ENCODE measurements at regions not wholly inside any gene's neighbourhood (a gene's known extent, or its start where the extent isn't known, plus 50 kb on each side); places are given as distances from the start of the nearest gene placed in this dataset.

DNA sequence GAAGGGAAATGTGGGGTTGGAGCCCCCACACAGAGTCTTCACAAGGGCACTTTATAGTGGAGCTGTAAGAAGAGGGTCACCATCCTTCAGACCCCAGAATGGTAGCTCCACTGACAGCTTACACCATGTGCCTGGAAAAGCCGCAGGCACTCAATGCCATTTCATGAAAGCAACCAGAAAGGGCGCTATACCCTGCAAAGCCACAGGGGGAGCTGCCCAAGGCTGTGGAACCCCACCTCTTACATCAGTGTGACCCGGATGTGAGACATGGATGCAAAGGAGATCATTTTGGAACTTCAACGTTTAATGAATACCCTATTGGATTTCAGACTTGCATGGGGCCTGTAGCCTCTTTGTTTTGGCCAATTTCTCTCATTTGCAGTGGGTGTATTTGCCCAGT, 694.7 kb downstream of the CBLN2 start:
- no peak overlapping the region for H3K27ac ChIP-seq (ENCODE audit: low read depth in 2 of 2, low read length in 1 of 2)
- peaks cover 0 to 2% of the 10 kb centered on the region in 2 donors for H3K9me3 ChIP-seq (ENCODE audit: control insufficient read depth in 2 of 2, insufficient read depth in 1 of 2, low read depth in 1 of 2, low read length in 1 of 2)
- H3K27me3 ChIP-seq (ENCODE audit: control insufficient read depth in 1 of 2, insufficient read depth in 2 of 2, low read length in 2 of 2): no peaks in the 10 kb centered on the region
- no peak overlapping the region for H3K4me3 ChIP-seq (ENCODE audit: low read depth in 1 of 2, low read length in 2 of 2)
- H3K36me3 ChIP-seq (ENCODE audit: control insufficient read depth in 2 of 2, insufficient read depth in 2 of 2, low read length in 1 of 2): no peaks in the 10 kb centered on the region
- 81 to 82% methylated on average over 4 of the region's 4 CpGs for WGBS, 2 donors
- no peaks in the 10 kb centered on the region for H3K4me1 ChIP-seq (ENCODE audit: control insufficient read depth in 2 of 2, insufficient read depth in 2 of 2, low read length in 1 of 2)

DNA sequence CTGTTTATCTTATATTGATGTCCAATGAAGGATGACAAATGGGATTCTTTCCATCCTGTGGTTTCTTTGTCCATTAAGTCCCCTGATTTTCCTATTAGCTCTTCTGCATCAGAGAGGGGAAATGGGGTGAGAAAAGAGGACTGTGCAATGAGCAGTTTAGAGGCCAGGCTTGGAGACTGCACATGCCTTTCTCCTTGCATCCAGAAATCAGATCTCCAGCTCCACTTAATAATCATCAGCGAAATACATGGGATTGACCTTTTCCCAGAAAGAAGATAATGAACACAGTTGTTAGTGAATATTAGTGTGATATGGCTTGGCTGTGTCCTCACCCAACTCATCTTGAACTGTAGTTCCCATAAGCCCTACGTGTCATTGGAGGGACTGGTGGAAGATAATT, 697.4 kb downstream of the CBLN2 start:
- Histone ChIP-seq H3K4me1 (ENCODE audit: control insufficient read depth in 2 of 2, insufficient read depth in 2 of 2, low read length in 1 of 2) (no peaks in the 10 kb centered on the region), H3K9me3 (ENCODE audit: control insufficient read depth in 2 of 2, insufficient read depth in 1 of 2, low read depth in 1 of 2, low read length in 1 of 2) (peaks cover 0 to 2% of the 10 kb centered on the region in 2 donors), H3K4me3 (ENCODE audit: low read depth in 1 of 2, low read length in 2 of 2) (no peak overlapping the region), H3K27me3 (ENCODE audit: control insufficient read depth in 1 of 2, insufficient read depth in 2 of 2, low read length in 2 of 2) (no peaks in the 10 kb centered on the region), H3K36me3 (ENCODE audit: control insufficient read depth in 2 of 2, insufficient read depth in 2 of 2, low read length in 1 of 2) (no peaks in the 10 kb centered on the region), H3K27ac (ENCODE audit: low read depth in 2 of 2, low read length in 1 of 2) (no peak overlapping the region)
- 81 to 84% methylated on average over 2 of the region's 2 CpGs for WGBS, 2 donors

DNA sequence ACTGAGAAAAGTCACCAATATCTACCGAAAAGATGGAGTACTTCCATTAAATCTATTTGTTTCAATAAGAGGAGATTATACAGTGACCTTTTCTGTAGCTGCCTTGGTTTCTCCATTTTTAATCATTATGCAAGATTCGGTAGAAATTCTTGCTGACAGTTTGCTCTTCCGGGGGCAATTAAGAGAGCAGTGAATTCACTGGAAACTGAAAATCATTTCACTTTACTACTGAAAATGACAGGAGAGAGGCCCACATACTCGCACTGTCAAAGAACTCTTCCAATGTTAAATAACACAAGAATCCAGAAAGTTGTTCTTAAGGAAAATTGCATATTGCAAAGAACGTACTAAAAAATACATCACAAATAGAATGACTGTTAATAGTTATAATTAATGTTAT, 699.3 kb downstream of the CBLN2 start:
- H3K27me3 ChIP-seq (ENCODE audit: control insufficient read depth in 1 of 2, insufficient read depth in 2 of 2, low read length in 2 of 2): no peaks in the 10 kb centered on the region
- no peaks in the 10 kb centered on the region for H3K36me3 ChIP-seq (ENCODE audit: control insufficient read depth in 2 of 2, insufficient read depth in 2 of 2, low read length in 1 of 2)
- H3K4me1 ChIP-seq (ENCODE audit: control insufficient read depth in 2 of 2, insufficient read depth in 2 of 2, low read length in 1 of 2): no peaks in the 10 kb centered on the region
- H3K4me3 ChIP-seq (ENCODE audit: low read depth in 1 of 2, low read length in 2 of 2): no peak overlapping the region
- no peak overlapping the region for H3K27ac ChIP-seq (ENCODE audit: low read depth in 2 of 2, low read length in 1 of 2)
- 72 to 74% methylated on average over 5 of the region's 5 CpGs for WGBS, 2 donors
- no peaks in the 10 kb centered on the region for H3K9me3 ChIP-seq (ENCODE audit: control insufficient read depth in 2 of 2, insufficient read depth in 1 of 2, low read depth in 1 of 2, low read length in 1 of 2)

DNA sequence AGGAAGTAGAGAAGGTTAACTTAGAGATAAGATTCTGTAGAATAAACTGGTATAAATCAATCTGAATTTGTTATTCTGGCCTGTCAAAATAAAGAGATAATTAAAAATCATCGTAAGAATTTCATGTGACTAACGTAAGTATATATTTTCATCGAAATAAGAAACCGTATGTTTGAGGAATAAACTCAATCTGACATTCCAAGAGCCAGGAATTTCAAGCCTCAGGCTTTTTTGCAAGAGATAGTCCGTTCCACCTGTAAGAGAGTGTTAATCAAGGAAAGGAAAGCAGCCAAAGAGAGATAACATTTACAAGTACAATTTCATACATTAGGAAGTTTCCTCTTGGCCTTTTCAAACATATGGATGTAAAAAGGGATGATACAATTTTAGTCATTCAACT, 701.5 kb downstream of the CBLN2 start:
- H3K36me3 ChIP-seq (ENCODE audit: control insufficient read depth in 2 of 2, insufficient read depth in 2 of 2, low read length in 1 of 2): no peaks in the 10 kb centered on the region
- no peaks in the 10 kb centered on the region for H3K4me1 ChIP-seq (ENCODE audit: control insufficient read depth in 2 of 2, insufficient read depth in 2 of 2, low read length in 1 of 2)
- H3K27ac ChIP-seq (ENCODE audit: low read depth in 2 of 2, low read length in 1 of 2): no peak overlapping the region
- H3K9me3 ChIP-seq (ENCODE audit: control insufficient read depth in 2 of 2, insufficient read depth in 1 of 2, low read depth in 1 of 2, low read length in 1 of 2): no peaks in the 10 kb centered on the region
- no peaks in the 10 kb centered on the region for H3K27me3 ChIP-seq (ENCODE audit: control insufficient read depth in 1 of 2, insufficient read depth in 2 of 2, low read length in 2 of 2)
- H3K4me3 ChIP-seq (ENCODE audit: low read depth in 1 of 2, low read length in 2 of 2): no peak overlapping the region
- 79 to 82% methylated on average over 5 of the region's 5 CpGs for WGBS, 2 donors

DNA sequence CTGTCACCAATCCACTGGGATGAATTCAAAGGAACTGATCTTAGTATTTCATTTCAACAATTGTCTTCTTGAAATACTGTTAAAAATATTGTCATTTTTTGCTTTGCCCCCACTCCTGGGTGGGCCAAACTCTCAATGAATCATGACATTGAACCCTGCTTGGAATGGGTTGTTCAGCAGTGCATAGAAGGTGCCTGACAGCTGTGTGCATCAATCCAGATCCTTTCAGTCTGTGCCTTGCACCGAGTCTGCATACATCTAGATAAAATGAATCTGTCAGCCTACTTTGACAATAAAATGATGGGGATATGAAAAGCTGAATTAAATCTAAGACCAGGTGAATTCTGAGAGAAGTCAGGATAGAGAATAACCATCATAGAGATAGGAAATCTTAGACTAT, 706.6 kb downstream of the CBLN2 start:
- Histone ChIP-seq H3K9me3 (ENCODE audit: control insufficient read depth in 2 of 2, insufficient read depth in 1 of 2, low read depth in 1 of 2, low read length in 1 of 2) (peaks cover 0 to 5% of the 10 kb centered on the region in 2 donors), H3K4me3 (ENCODE audit: low read depth in 1 of 2, low read length in 2 of 2) (no peak overlapping the region), H3K36me3 (ENCODE audit: control insufficient read depth in 2 of 2, insufficient read depth in 2 of 2, low read length in 1 of 2) (no peaks in the 10 kb centered on the region), H3K27me3 (ENCODE audit: control insufficient read depth in 1 of 2, insufficient read depth in 2 of 2, low read length in 2 of 2) (no peaks in the 10 kb centered on the region), H3K27ac (ENCODE audit: low read depth in 2 of 2, low read length in 1 of 2) (no peak overlapping the region), H3K4me1 (ENCODE audit: control insufficient read depth in 2 of 2, insufficient read depth in 2 of 2, low read length in 1 of 2) (no peaks in the 10 kb centered on the region)
- WGBS, 2 donors: 69 to 71% methylated on average over 1 of the region's 1 CpG

DNA sequence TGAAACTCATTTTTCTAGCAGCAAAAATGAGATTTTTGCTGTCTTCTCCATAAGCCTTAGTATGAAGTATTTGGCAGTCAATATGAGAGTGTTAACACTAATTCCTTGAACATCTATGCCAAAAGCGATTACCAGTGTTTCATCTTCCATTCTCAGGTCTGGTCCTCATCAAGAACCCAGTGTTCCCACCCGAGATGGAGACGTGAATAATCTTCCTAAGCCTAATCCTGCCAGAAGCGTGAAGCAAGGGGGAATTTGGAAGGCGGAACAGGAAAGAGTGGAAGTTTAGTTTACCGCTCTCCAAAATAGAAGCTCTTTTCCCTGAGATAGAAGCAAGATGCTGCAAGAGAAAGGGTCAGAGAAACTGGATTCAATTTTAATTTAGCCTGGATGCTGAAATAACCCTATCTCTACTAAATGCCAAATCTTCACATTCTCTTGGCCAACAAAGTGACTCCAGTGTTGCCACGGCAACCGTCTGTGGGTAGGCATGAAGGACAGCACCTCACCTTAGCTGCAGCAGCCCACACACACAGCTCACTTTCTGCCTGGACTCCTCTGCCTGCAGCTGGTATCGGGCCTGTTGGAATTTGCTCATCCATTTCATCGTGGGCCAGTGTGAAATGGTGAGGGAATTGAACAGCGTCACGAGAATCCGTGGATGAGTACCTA, 711.1 kb downstream of the CBLN2 start:
- no peak overlapping the region for H3K27ac ChIP-seq (ENCODE audit: low read depth in 2 of 2, low read length in 1 of 2)
- H3K36me3 ChIP-seq (ENCODE audit: control insufficient read depth in 2 of 2, insufficient read depth in 2 of 2, low read length in 1 of 2): no peaks in the 10 kb centered on the region
- no peak overlapping the region for H3K4me3 ChIP-seq (ENCODE audit: low read depth in 1 of 2, low read length in 2 of 2)
- no peaks in the 10 kb centered on the region for H3K4me1 ChIP-seq (ENCODE audit: control insufficient read depth in 2 of 2, insufficient read depth in 2 of 2, low read length in 1 of 2)
- no peaks in the 10 kb centered on the region for H3K27me3 ChIP-seq (ENCODE audit: control insufficient read depth in 1 of 2, insufficient read depth in 2 of 2, low read length in 2 of 2)
- H3K9me3 ChIP-seq (ENCODE audit: control insufficient read depth in 2 of 2, insufficient read depth in 1 of 2, low read depth in 1 of 2, low read length in 1 of 2): peaks cover 0 to 5% of the 10 kb centered on the region in 2 donors
- 80 to 81% methylated on average over 13 of the region's 13 CpGs for WGBS, 2 donors

DNA sequence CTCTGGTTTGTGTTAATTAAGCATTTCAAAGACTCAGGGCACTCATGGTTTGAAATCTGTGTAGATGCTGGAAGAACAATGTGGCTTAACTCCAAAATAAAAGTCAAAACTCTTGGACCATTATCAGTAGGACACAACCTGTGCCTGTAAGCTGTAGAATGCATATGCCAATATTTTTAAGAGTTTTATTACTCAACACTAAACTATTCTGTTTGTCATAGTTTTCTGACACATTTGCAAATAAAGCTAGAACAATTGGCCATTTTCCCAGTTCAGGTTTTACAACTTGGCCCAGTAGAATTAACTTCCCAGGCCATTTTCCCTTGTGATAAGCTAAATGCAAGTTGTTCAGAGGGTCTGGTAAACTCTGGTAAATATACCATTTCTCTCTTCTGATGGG, 713.1 kb downstream of the CBLN2 start:
- no peak overlapping the region for H3K27ac ChIP-seq (ENCODE audit: low read depth in 2 of 2, low read length in 1 of 2)
- H3K36me3 ChIP-seq (ENCODE audit: control insufficient read depth in 2 of 2, insufficient read depth in 2 of 2, low read length in 1 of 2): no peaks in the 10 kb centered on the region
- no peaks in the 10 kb centered on the region for H3K4me1 ChIP-seq (ENCODE audit: control insufficient read depth in 2 of 2, insufficient read depth in 2 of 2, low read length in 1 of 2)
- no peak overlapping the region for H3K4me3 ChIP-seq (ENCODE audit: low read depth in 1 of 2, low read length in 2 of 2)
- peaks cover 0 to 5% of the 10 kb centered on the region in 2 donors for H3K9me3 ChIP-seq (ENCODE audit: control insufficient read depth in 2 of 2, insufficient read depth in 1 of 2, low read depth in 1 of 2, low read length in 1 of 2)
- H3K27me3 ChIP-seq (ENCODE audit: control insufficient read depth in 1 of 2, insufficient read depth in 2 of 2, low read length in 2 of 2): no peaks in the 10 kb centered on the region

DNA sequence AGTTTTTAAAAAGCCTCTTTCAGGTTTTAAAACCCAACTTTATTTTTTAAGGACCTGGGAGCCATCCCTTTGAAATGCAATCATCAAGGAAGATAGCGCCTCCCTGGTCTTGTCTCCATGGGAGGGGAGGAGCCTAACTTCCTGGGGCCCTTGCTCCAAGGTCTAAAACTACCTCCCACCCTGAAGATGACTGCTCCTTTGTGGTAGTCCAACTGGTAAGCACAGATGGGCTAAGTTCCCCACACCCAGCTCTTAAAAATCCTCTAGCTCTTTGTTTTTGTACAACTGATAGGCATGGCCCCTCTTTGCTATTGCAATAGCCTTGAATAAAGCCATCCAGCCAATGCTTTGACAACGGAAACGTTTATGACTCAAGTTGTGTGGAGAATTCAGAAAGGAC, 716.8 kb downstream of the CBLN2 start:
- Histone ChIP-seq H3K27ac (ENCODE audit: low read depth in 2 of 2, low read length in 1 of 2) (no peak overlapping the region), H3K4me1 (ENCODE audit: control insufficient read depth in 2 of 2, insufficient read depth in 2 of 2, low read length in 1 of 2) (no peaks in the 10 kb centered on the region), H3K4me3 (ENCODE audit: low read depth in 1 of 2, low read length in 2 of 2) (no peak overlapping the region), H3K9me3 (ENCODE audit: control insufficient read depth in 2 of 2, insufficient read depth in 1 of 2, low read depth in 1 of 2, low read length in 1 of 2) (no peaks in the 10 kb centered on the region), H3K27me3 (ENCODE audit: control insufficient read depth in 1 of 2, insufficient read depth in 2 of 2, low read length in 2 of 2) (no peaks in the 10 kb centered on the region), H3K36me3 (ENCODE audit: control insufficient read depth in 2 of 2, insufficient read depth in 2 of 2, low read length in 1 of 2) (no peaks in the 10 kb centered on the region)
- 82 to 84% methylated on average over 3 of the region's 3 CpGs for WGBS, 2 donors

DNA sequence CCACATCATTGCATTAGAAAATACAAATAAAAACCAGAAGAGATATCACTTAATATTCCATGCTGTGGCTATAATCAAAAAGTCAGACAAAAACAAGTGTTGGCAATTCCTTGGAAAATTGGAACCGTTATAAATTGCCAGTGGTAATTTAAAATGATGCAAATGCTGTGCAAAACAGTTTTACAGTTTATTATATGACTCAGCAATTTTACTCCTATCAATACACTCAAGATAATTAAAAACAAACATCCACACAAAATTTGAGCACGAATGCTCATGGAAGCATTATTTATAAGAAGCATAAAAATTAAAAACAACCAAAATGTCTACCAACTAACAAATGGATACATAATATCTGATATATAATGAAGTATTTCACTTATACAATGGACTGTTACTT, 728.8 kb downstream of the CBLN2 start:
- Histone ChIP-seq H3K4me3 (ENCODE audit: low read depth in 1 of 2, low read length in 2 of 2) (no peak overlapping the region), H3K4me1 (ENCODE audit: control insufficient read depth in 2 of 2, insufficient read depth in 2 of 2, low read length in 1 of 2) (no peaks in the 10 kb centered on the region), H3K36me3 (ENCODE audit: control insufficient read depth in 2 of 2, insufficient read depth in 2 of 2, low read length in 1 of 2) (no peaks in the 10 kb centered on the region), H3K9me3 (ENCODE audit: control insufficient read depth in 2 of 2, insufficient read depth in 1 of 2, low read depth in 1 of 2, low read length in 1 of 2) (peaks cover 0 to 3% of the 10 kb centered on the region in 2 donors), H3K27ac (ENCODE audit: low read depth in 2 of 2, low read length in 1 of 2) (no peak overlapping the region), H3K27me3 (ENCODE audit: control insufficient read depth in 1 of 2, insufficient read depth in 2 of 2, low read length in 2 of 2) (no peaks in the 10 kb centered on the region)
- WGBS, 2 donors: 63 to 65% methylated on average over 2 of the region's 2 CpGs

DNA sequence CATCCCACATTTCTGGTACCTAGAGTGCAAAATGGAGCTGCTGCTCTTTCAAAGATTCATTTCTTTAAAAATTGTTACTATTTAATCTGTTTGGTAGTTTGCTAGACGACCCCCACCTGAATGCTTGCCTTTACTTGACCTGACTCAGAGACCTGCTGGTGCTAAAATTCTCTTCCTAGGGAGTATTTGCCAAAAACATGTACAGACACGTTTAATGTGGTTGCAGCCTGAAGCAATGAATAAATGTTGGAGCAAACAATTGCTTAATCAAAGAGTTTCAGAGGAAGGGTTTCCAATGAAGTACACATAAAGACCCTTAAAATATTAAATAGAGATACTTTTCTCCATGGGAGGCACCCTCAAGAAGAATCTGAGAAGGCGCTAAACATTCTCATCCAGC, 734.4 kb downstream of the CBLN2 start:
- 42 to 49% methylated on average over 3 of the region's 3 CpGs for WGBS, 2 donors
- Histone ChIP-seq H3K27me3 (ENCODE audit: control insufficient read depth in 1 of 2, insufficient read depth in 2 of 2, low read length in 2 of 2) (no peaks in the 10 kb centered on the region), H3K4me1 (ENCODE audit: control insufficient read depth in 2 of 2, insufficient read depth in 2 of 2, low read length in 1 of 2) (no peaks in the 10 kb centered on the region), H3K9me3 (ENCODE audit: control insufficient read depth in 2 of 2, insufficient read depth in 1 of 2, low read depth in 1 of 2, low read length in 1 of 2) (peaks cover 0 to 3% of the 10 kb centered on the region in 2 donors), H3K27ac (ENCODE audit: low read depth in 2 of 2, low read length in 1 of 2) (no peak overlapping the region), H3K36me3 (ENCODE audit: control insufficient read depth in 2 of 2, insufficient read depth in 2 of 2, low read length in 1 of 2) (no peaks in the 10 kb centered on the region), H3K4me3 (ENCODE audit: low read depth in 1 of 2, low read length in 2 of 2) (no peak overlapping the region)
